Mesothelial cell of epicardium (in vitro differentiated cells): ENCODE measurements at regions not wholly inside any gene's neighbourhood (a gene's known extent, or its start where the extent isn't known, plus 50 kb on each side); places are given as distances from the start of the nearest gene placed in this dataset.
"Not testable (repeated sequence)": the region's sequence is repeated elsewhere in the genome, so short reads cannot be mapped to it uniquely, and the experiment has no call there.

ENCODE experiments used
- DNase-seq, 2 experiments: peaks; one replicate each; pipeline ENCODE4 v3.0.0; 2021; ENCODE audit warnings: low spot score in 2 of 2; ENCODE audit not compliant: unreplicated experiment in 2 of 2
- H3K27ac Mint-ChIP-seq: 2 replicates; pipeline ENCODE4 v1.8.0; 2021; ENCODE audit warnings: mixed read lengths
- H3K27me3 Mint-ChIP-seq: 2 replicates; pipeline ENCODE4 v1.8.0; 2021; ENCODE audit warnings: low read depth, mixed read lengths
- H3K36me3 Mint-ChIP-seq: 2 replicates; pipeline ENCODE4 v1.8.0; 2021; ENCODE audit warnings: mixed read lengths
- H3K4me1 Mint-ChIP-seq: 2 replicates; pipeline ENCODE4 v1.8.0; 2021; ENCODE audit warnings: mixed read lengths
- H3K4me3 Mint-ChIP-seq: 2 replicates; pipeline ENCODE4 v1.8.0; 2021; ENCODE audit warnings: mild to moderate bottlenecking, moderate library complexity, mixed read lengths
- H3K9me3 Mint-ChIP-seq: 2 replicates; pipeline ENCODE4 v1.8.0; 2021; ENCODE audit warnings: mixed read lengths
- CTCF ChIP-seq: fragments of 200-600 bp; sonication (generic); IDR thresholded peaks from one replicate; pipeline ENCODE4 v1.5.0; 2021; ENCODE audit warnings: antibody characterized with exemption; ENCODE audit not compliant: unreplicated experiment

GRCh38 chr5:127216898-127217675 is 73.5 kb upstream of the MEGF10 start:
- H3K36me3 Mint-ChIP-seq, result no peaks in the 10 kb centered on the region
- H3K4me1 Mint-ChIP-seq, result no peaks in the 10 kb centered on the region
- no peak for TF ChIP-seq CTCF
- H3K9me3 Mint-ChIP-seq, result peaks cover 12% of the 10 kb centered on the region
- no peak overlapping the region for H3K27ac Mint-ChIP-seq
- H3K4me3 Mint-ChIP-seq, result no peak overlapping the region
- no peak for DNase-seq
- H3K27me3 Mint-ChIP-seq, result peaks cover 4% of the 10 kb centered on the region

GRCh38 chr5:127221936-127222335 is 68.7 kb upstream of the MEGF10 start:
- H3K27me3 Mint-ChIP-seq, H3K36me3 Mint-ChIP-seq, DNase-seq, H3K27ac Mint-ChIP-seq, H3K4me1 Mint-ChIP-seq, H3K4me3 Mint-ChIP-seq: not testable (repeated sequence)
- peaks cover 14% of the 10 kb centered on the region for H3K9me3 Mint-ChIP-seq

- not testable (repeated sequence) for DNase-seq, H3K27ac Mint-ChIP-seq, H3K36me3 Mint-ChIP-seq, H3K4me1 Mint-ChIP-seq, H3K4me3 Mint-ChIP-seq
- H3K27me3 Mint-ChIP-seq, result peaks cover 11% of the 10 kb centered on the region
- peaks cover 14% of the 10 kb centered on the region for H3K9me3 Mint-ChIP-seq
Observed at GRCh38 chr5:127222571-127223156, 67.9 kb upstream of the MEGF10 start.

GRCh38 chr5:127223256-127223974 is 67.2 kb upstream of the MEGF10 start:
- TF ChIP-seq CTCF, result no peak
- DNase-seq, result no peak
- Mint-ChIP-seq H3K9me3 (peaks cover 14% of the 10 kb centered on the region), H3K4me1 (peaks cover 9% of the 10 kb centered on the region), H3K27me3 (peaks cover 16% of the 10 kb centered on the region), H3K36me3 (no peaks in the 10 kb centered on the region), H3K4me3 (no peak overlapping the region), H3K27ac (no peak overlapping the region)

GRCh38 chr5:127227881-127228280 is 62.7 kb upstream of the MEGF10 start:
- Mint-ChIP-seq H3K4me1 (peaks cover 23% of the 10 kb centered on the region), H3K27me3 (peaks cover 18% of the 10 kb centered on the region), H3K4me3 (no peak overlapping the region), H3K36me3 (no peaks in the 10 kb centered on the region), H3K9me3 (no peaks in the 10 kb centered on the region), H3K27ac (no peak overlapping the region)
- DNase-seq, result no peak
- no peak for TF ChIP-seq CTCF

GRCh38 chr5:127228540-127229184 is 61.9 kb upstream of the MEGF10 start:
- Mint-ChIP-seq H3K4me3 (peak overlapping the region; percentile 58), H3K4me1 (peaks cover 16% of the 10 kb centered on the region), H3K9me3 (no peaks in the 10 kb centered on the region), H3K27me3 (peaks cover 18% of the 10 kb centered on the region), H3K36me3 (no peaks in the 10 kb centered on the region), H3K27ac (no peak overlapping the region)
- no peak for TF ChIP-seq CTCF
- DNase-seq, result no peak
